GM13977 (cell line): ENCODE measurements at regions not wholly inside any gene's neighbourhood (a gene's known extent, or its start where the extent isn't known, plus 50 kb on each side); places are given as distances from the start of the nearest gene placed in this dataset.
"Not testable (repeated sequence)": the region's sequence is repeated elsewhere in the genome, so short reads cannot be mapped to it uniquely, and the experiment has no call there.

Experiments
- DNase-seq: peaks from one replicate; pipeline ENCODE4 v3.0.0; 2012; ENCODE audit warnings: low spot score
- in situ Hi-C: fragments of 300-500 bp; cut with MboI; formaldehyde crosslinking; loops from one replicate; pipeline ENCODE4 v1.12.0; 2022; ENCODE audit warnings: low sequenced_read_pairs, low pct_unique_long_range_greater_than_20kb, mixed read lengths, inconsistent platforms; ENCODE audit not compliant: unreplicated experiment
- TF ChIP-seq, protein P1 (sequence below): IDR thresholded peaks from 2 replicates; pipeline ENCODE4 v1.5.1; 2012; ENCODE audit warnings: mild to moderate bottlenecking, control low read depth; ENCODE audit not compliant: insufficient read depth; ENCODE audit errors: extremely low read depth, missing control alignments

DNA sequence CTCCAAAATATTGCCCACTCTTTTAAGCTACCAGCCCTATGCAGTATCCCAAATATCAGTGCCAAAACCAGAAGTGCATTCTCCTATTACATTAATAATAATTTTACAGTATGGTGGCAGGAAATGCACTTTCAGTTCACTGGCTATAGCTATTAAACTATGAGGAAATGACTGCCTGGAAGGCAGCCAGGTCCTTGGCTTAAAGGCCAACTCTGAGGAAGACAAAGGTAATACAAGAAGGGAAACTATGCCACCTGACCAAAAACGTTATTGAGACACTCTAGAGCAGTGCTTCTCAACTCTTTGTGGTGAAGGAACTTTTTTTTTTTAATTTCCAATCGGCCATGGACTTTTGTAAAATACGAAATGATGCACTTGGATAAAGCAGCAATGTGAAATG lies 133.6 kb upstream of the VAMP7 start:
- in situ Hi-C loops, result no loop called here
- TF ChIP-seq, protein P1, sequence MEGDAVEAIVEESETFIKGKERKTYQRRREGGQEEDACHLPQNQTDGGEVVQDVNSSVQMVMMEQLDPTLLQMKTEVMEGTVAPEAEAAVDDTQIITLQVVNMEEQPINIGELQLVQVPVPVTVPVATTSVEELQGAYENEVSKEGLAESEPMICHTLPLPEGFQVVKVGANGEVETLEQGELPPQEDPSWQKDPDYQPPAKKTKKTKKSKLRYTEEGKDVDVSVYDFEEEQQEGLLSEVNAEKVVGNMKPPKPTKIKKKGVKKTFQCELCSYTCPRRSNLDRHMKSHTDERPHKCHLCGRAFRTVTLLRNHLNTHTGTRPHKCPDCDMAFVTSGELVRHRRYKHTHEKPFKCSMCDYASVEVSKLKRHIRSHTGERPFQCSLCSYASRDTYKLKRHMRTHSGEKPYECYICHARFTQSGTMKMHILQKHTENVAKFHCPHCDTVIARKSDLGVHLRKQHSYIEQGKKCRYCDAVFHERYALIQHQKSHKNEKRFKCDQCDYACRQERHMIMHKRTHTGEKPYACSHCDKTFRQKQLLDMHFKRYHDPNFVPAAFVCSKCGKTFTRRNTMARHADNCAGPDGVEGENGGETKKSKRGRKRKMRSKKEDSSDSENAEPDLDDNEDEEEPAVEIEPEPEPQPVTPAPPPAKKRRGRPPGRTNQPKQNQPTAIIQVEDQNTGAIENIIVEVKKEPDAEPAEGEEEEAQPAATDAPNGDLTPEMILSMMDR, result no peak
- DNase-seq, result no peak

DNA sequence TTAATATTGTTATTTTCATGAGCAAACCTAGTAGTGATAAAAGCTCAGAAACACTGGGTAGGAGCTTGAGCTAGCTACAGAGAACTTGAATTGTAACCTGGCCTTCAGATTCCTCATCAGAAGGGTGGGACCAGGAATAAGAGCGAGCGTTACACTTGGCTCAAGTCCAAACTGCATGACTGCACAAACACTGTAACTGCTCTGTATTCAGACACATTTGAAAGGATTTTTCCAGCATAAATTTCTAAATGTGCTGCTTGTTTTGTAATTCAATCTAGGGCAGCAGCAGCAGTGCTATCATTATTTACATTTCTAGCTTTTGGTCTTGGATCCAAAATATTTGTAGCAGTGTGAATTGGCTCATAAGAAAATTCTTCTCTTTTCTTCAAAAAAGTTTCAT lies 133.0 kb upstream of the TMLHE start:
- TF ChIP-seq, protein P1, result no peak
- DNase-seq, result no peak
- in situ Hi-C loops, result no loop called here

DNA sequence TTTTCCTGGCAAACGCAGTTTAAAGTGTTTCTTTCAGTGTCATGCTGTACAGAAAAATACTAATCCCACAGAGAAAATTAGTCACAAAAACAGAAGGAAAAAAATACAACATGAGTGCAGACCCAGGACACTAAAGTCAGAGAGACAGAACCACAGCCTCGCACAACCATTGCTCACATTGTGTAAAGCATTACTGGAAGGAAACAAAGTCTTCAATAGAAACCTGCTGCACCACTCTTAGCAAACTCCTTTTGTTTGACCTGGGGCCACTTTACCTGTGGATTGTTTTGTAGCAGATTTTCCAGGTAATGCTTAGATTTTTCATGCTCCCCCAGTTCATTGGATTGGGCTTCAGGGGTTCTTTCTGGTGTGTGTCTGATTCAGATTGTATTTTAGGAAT lies 131.8 kb upstream of the TMLHE start:
- in situ Hi-C loops, result no loop called here

GRCh38 chrX:155728335-155728734 lies 115.6 kb upstream of the TMLHE start:
- DNase-seq, in situ Hi-C loops: not testable (repeated sequence)

More for the DNA sequence above, 131.8 kb upstream of the TMLHE start:
- no peak for DNase-seq
- TF ChIP-seq, protein P1, result no peak

- TF ChIP-seq, protein P1, result no peak
- no peak for DNase-seq
- in situ Hi-C loops, result no loop called here
These were observed 106.3 kb upstream of the TMLHE start for GRCh38 chrX:155718972-155719586.

DNA sequence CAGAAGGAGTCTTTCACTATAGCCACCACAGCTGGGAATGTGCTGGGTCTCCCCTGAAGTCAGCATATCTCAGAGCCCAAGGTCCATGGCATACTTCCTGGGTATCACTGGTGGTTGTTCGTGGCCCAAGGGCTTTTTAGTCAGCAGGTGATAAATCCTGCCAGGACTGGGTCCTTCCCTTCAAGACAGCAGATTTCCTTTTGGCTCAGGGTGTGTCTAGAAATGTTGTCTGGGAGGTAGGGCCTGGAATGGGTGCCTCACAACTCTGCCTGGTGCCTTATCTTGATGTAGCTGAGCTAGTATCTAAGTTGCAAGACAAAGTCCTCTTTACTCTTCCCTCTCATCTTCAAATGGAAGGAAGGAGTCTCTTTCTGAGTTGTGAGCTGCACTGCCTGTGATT lies 102.4 kb upstream of the TMLHE start:
- no peak for DNase-seq
- TF ChIP-seq, protein P1, result no peak

DNA sequence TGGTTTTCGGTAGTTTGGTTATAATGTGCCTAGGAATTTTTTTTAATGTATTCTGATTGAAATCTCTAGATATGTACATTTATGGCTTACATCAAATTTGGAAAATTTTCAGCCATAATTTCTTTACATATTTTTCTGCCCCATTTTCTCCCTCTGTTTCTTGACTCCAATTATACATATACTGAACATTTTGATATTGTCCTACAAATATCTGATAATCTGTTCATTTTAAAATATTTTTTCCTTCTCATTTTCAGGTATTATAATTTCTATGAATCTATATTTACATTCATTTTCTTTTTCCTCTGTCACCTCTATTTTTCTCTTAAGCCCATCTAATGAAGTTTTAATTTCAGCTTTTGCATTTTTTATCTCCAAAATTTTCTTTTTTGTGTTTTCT lies 82.7 kb upstream of the TMLHE start:
- no peak for DNase-seq
- TF ChIP-seq, protein P1, result no peak
- in situ Hi-C loops, result no loop called here

More for the DNA sequence above, 102.4 kb upstream of the TMLHE start:
- in situ Hi-C loops, result no loop called here
